HuH-7.5 (cell line): ENCODE measurements at regions not wholly inside any gene's neighbourhood (a gene's known extent, or its start where the extent isn't known, plus 50 kb on each side); places are given as distances from the start of the nearest gene placed in this dataset.

ENCODE experiments used
- DNase-seq: peaks from one replicate; pipeline ENCODE4 v3.0.0; 2011; ENCODE audit warnings: low spot score

- no peak for DNase-seq
These were observed 184.2 kb downstream of the GLI2 start for GRCh38 chr2:120919771-120920453.

GRCh38 chr2:120920454-120921148, 184.9 kb downstream of the GLI2 start:
- no peak for DNase-seq

GRCh38 chr2:120921457-120921856, 185.8 kb downstream of the GLI2 start:
- no peak for DNase-seq

- no peak for DNase-seq
These were observed 187.1 kb downstream of the GLI2 start for GRCh38 chr2:120922571-120923332.

GRCh38 chr2:120923426-120923825, 187.8 kb downstream of the GLI2 start:
- no peak for DNase-seq

- no peak for DNase-seq
These were observed 189.3 kb downstream of the GLI2 start for GRCh38 chr2:120924924-120925323.

GRCh38 chr2:120926463-120927264, 191.0 kb downstream of the GLI2 start:
- DNase-seq: no peak

- DNase-seq: no peak
These were observed 191.6 kb downstream of the GLI2 start for GRCh38 chr2:120927265-120927628.

- DNase-seq: no peak
These were observed 194.2 kb downstream of the GLI2 start for GRCh38 chr2:120929829-120930228.

- DNase-seq: no peak
These were observed 194.6 kb downstream of the GLI2 start for GRCh38 chr2:120930236-120930635.

- DNase-seq: no peak
These were observed 195.2 kb downstream of the GLI2 start for GRCh38 chr2:120930864-120931263.

- DNase-seq: no peak
These were observed 196.8 kb downstream of the GLI2 start for GRCh38 chr2:120932472-120932871.

GRCh38 chr2:120932881-120933280, 197.2 kb downstream of the GLI2 start:
- no peak for DNase-seq

- no peak for DNase-seq
These were observed 198.3 kb downstream of the GLI2 start for GRCh38 chr2:120933693-120934573.

- DNase-seq: no peak
These were observed 199.1 kb downstream of the GLI2 start for GRCh38 chr2:120934574-120935338.

GRCh38 chr2:120935339-120936313, 200.0 kb downstream of the GLI2 start:
- peak; percentile 59 for DNase-seq

GRCh38 chr2:120936476-120937334, 201.0 kb downstream of the GLI2 start:
- no peak for DNase-seq

- DNase-seq: no peak
These were observed 202.0 kb downstream of the GLI2 start for GRCh38 chr2:120937686-120938044.
